ENCODE measurements at regions not wholly inside any gene's neighbourhood (a gene's known extent, or its start where the extent isn't known, plus 50 kb on each side); places are given as distances from the start of the nearest gene placed in this dataset.

DNA sequence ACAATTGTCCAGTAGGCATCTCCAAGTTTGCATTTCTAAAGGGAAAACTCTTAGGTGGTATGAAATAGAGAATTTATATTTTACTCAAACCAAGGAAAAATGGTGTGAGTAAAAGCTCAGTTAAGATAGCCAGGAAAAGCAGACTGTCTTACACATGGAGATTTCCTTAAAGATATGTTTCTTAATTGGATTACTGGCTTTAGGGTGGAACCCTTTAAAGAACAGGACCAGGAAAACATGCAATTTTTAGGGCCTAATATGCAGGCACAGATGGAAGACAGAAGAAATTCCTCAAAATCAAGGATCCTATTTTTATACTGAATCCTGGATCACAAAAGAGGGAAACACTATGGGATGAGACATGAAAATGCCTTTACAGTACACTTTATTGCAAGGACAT lies 100.3 kb upstream of the PCDH17 start:
- ChIA-PET SMC1A (ENCODE audit: uncharacterized antibody, unreplicated experiment) (no interaction called here), RAD21 (ENCODE audit: unreplicated experiment) (no interaction called here), POLR2A (no interaction called here), CTCF (no interaction called here)
- no peaks in the 10 kb centered on the region for H3K36me3 ChIP-seq (ENCODE audit: control insufficient read depth in 2 of 2, insufficient read depth in 2 of 2, low read length in 1 of 2)
- no peak for FAIRE-seq
- DNase-seq (ENCODE audit: low read depth, low spot score): no peak
- no peak overlapping the region for H3K27ac ChIP-seq (ENCODE audit: control insufficient read depth, insufficient read depth)
- H3K9ac ChIP-seq (ENCODE audit: control insufficient read depth, insufficient read depth, low read length): no peak overlapping the region
- in situ Hi-C loops (cut with MboI) (no loop called here), intact Hi-C loops (cut with micrococcal nuclease; ENCODE audit: unreplicated experiment) (no loop called here)
- no peaks in the 10 kb centered on the region for H3K79me2 ChIP-seq (ENCODE audit: control insufficient read depth, insufficient read depth, low read length)
- TF ChIP-seq, protein P1, sequence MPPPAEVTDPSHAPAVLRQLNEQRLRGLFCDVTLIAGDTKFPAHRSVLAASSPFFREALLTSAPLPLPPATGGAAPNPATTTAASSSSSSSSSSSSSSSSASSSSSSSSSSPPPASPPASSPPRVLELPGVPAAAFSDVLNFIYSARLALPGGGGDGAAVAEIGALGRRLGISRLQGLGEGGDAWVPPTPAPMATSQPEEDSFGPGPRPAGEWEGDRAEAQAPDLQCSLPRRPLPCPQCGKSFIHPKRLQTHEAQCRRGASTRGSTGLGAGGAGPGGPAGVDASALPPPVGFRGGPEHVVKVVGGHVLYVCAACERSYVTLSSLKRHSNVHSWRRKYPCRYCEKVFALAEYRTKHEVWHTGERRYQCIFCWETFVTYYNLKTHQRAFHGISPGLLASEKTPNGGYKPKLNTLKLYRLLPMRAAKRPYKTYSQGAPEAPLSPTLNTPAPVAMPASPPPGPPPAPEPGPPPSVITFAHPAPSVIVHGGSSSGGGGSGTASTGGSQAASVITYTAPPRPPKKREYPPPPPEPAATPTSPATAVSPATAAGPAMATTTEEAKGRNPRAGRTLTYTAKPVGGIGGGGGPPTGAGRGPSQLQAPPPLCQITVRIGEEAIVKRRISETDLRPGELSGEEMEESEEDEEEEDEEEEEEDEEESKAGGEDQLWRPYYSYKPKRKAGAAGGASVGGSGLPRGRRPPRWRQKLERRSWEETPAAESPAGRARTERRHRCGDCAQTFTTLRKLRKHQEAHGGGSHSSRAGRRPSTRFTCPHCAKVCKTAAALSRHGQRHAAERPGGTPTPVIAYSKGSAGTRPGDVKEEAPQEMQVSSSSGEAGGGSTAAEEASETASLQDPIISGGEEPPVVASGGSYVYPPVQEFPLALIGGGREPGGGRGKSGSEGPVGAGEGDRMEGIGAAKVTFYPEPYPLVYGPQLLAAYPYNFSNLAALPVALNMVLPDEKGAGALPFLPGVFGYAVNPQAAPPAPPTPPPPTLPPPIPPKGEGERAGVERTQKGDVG (CRISPR knock-in tag; IDR thresholded peaks at IDR 0.05): no peak
- no peak for TF ChIP-seq MYB (IDR thresholded peaks at IDR 0.05; ENCODE audit: borderline replicate concordance, low read depth, low read length)
- TF ChIP-seq, protein P2, sequence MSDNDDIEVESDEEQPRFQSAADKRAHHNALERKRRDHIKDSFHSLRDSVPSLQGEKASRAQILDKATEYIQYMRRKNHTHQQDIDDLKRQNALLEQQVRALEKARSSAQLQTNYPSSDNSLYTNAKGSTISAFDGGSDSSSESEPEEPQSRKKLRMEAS (IDR thresholded peaks at IDR 0.05; ENCODE audit: low read depth, low read length): no peak
- TF ChIP-seq NFIC (IDR thresholded peaks at IDR 0.05; ENCODE audit: low read depth, low read length): no peak
- TF ChIP-seq, protein P3, sequence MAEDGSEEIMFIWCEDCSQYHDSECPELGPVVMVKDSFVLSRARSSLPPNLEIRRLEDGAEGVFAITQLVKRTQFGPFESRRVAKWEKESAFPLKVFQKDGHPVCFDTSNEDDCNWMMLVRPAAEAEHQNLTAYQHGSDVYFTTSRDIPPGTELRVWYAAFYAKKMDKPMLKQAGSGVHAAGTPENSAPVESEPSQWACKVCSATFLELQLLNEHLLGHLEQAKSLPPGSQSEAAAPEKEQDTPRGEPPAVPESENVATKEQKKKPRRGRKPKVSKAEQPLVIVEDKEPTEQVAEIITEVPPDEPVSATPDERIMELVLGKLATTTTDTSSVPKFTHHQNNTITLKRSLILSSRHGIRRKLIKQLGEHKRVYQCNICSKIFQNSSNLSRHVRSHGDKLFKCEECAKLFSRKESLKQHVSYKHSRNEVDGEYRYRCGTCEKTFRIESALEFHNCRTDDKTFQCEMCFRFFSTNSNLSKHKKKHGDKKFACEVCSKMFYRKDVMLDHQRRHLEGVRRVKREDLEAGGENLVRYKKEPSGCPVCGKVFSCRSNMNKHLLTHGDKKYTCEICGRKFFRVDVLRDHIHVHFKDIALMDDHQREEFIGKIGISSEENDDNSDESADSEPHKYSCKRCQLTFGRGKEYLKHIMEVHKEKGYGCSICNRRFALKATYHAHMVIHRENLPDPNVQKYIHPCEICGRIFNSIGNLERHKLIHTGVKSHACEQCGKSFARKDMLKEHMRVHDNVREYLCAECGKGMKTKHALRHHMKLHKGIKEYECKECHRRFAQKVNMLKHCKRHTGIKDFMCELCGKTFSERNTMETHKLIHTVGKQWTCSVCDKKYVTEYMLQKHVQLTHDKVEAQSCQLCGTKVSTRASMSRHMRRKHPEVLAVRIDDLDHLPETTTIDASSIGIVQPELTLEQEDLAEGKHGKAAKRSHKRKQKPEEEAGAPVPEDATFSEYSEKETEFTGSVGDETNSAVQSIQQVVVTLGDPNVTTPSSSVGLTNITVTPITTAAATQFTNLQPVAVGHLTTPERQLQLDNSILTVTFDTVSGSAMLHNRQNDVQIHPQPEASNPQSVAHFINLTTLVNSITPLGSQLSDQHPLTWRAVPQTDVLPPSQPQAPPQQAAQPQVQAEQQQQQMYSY (CRISPR knock-in tag; IDR thresholded peaks at IDR 0.05): no peak
- TF ChIP-seq TCF7 (IDR thresholded peaks at IDR 0.05; ENCODE audit: borderline replicate concordance): no peak
- no peak for TF ChIP-seq TCF3 (IDR thresholded peaks at IDR 0.05; ENCODE audit: borderline replicate concordance, insufficient read depth, low read depth, low read length)
- TF ChIP-seq STAT3 (IDR thresholded peaks at IDR 0.05; ENCODE audit: low read depth, low read length): no peak
- no peak for TF ChIP-seq EED (IDR thresholded peaks at IDR 0.05; ENCODE audit: low read depth)
- no peak for TF ChIP-seq CHD1 (IDR thresholded peaks at IDR 0.05; ENCODE audit: low read depth, low read length)
- no peak for ATAC-seq
- no peak overlapping the region for H2AFZ ChIP-seq (ENCODE audit: control insufficient read depth, low read depth, low read length)
- H3K27me3 ChIP-seq (replicated peaks in 1 of 2; ENCODE audit: control insufficient read depth in 2 of 2, insufficient read depth in 2 of 2, low read length in 1 of 2): no peaks in the 10 kb centered on the region
- H3K4me2 ChIP-seq (ENCODE audit: control insufficient read depth, insufficient read depth): no peak overlapping the region
- no peaks in the 10 kb centered on the region for H3K4me1 ChIP-seq (ENCODE audit: control insufficient read depth, insufficient read depth, low read length)
- no TSS peak for BruUV-seq (replicated peaks)
- no peak overlapping the region for H3K4me3 ChIP-seq
- no peaks in the 10 kb centered on the region for H4K20me1 ChIP-seq (ENCODE audit: control insufficient read depth, insufficient read depth)
- no peaks in the 10 kb centered on the region for H3K9me3 ChIP-seq (replicated peaks; ENCODE audit: control insufficient read depth, insufficient read depth, low read length)

Data from GM12878 (cell line).